MM.1S (cell line): ENCODE measurements at regions not wholly inside any gene's neighbourhood (a gene's known extent, or its start where the extent isn't known, plus 50 kb on each side); places are given as distances from the start of the nearest gene placed in this dataset.

Experiments used
- DNase-seq: peaks from one replicate; pipeline ENCODE4 v3.0.0-alpha.2; 2015
- H2AFZ ChIP-seq: fragments of 300-600 bp; sonication (generic); 2 replicates; pipeline ENCODE4 v1.6.0; 2016; ENCODE audit warnings: antibody characterized with exemption, low read length
- H3F3A ChIP-seq: fragments of 300-600 bp; sonication (generic); 2 replicates; pipeline ENCODE4 v1.6.1; 2016; ENCODE audit warnings: mild to moderate bottlenecking, antibody characterized with exemption, low read length, moderate library complexity, mixed read lengths; ENCODE audit not compliant: insufficient read depth
- H3K27ac ChIP-seq: fragments of 300-600 bp; sonication (generic); 2 replicates; pipeline ENCODE4 v1.5.1; 2016; ENCODE audit warnings: mild to moderate bottlenecking, low read length
- H3K27me3 ChIP-seq: fragments of 300-600 bp; sonication (generic); replicated peaks from 2 replicates; pipeline ENCODE4 v1.6.0; 2016; ENCODE audit warnings: low read length; ENCODE audit not compliant: insufficient read depth
- H3K36me3 ChIP-seq: fragments of 300-600 bp; sonication (generic); replicated peaks from 2 replicates; pipeline ENCODE4 v1.6.1; 2016; ENCODE audit warnings: mild to moderate bottlenecking, low read length, mixed read lengths; ENCODE audit not compliant: insufficient read depth
- H3K4me1 ChIP-seq: fragments of 300-600 bp; sonication (generic); 2 replicates; pipeline ENCODE4 v1.6.1; 2016; ENCODE audit warnings: low read length, mixed read lengths
- H3K4me2 ChIP-seq: fragments of 300-600 bp; sonication (generic); 2 replicates; pipeline ENCODE4 v1.6.0; 2016; ENCODE audit warnings: low read depth, low read length
- H3K4me3 ChIP-seq: fragments of 300-600 bp; sonication (generic); 2 replicates; pipeline ENCODE4 v1.5.1; 2016; ENCODE audit warnings: low read length, mixed read lengths
- H3K79me2 ChIP-seq: fragments of 300-600 bp; sonication (generic); 2 replicates; pipeline ENCODE4 v1.6.1; 2016; ENCODE audit warnings: mixed run types, low read length, mixed read lengths
- H3K9ac ChIP-seq: fragments of 300-600 bp; sonication (generic); 2 replicates; pipeline ENCODE4 v1.6.1; 2016; ENCODE audit warnings: low read length, mixed read lengths
- H3K9me2 ChIP-seq: fragments of 300-600 bp; sonication (generic); replicated peaks from 2 replicates; pipeline ENCODE4 v1.6.1; 2016; ENCODE audit warnings: mild to moderate bottlenecking, low read length, mixed read lengths; ENCODE audit not compliant: insufficient read depth
- H3K9me3 ChIP-seq: fragments of 300-600 bp; sonication (generic); replicated peaks from 2 replicates; pipeline ENCODE4 v1.6.1; 2016; ENCODE audit warnings: mild to moderate bottlenecking, low read length, mixed read lengths; ENCODE audit not compliant: insufficient read depth
- H4K20me1 ChIP-seq: fragments of 300-600 bp; sonication (generic); 2 replicates; pipeline ENCODE4 v1.6.1; 2016; ENCODE audit warnings: mild to moderate bottlenecking, low read length, moderate library complexity, mixed read lengths; ENCODE audit not compliant: insufficient read depth
- CTCF ChIP-seq: fragments of 300-600 bp; sonication (generic); IDR thresholded peaks from 2 replicates; pipeline ENCODE4 v1.5.1; 2016; ENCODE audit warnings: antibody characterized with exemption, low read length, mixed read lengths
- EZH2 ChIP-seq: fragments of 300-600 bp; sonication (generic); optimal IDR thresholded peaks from 2 replicates; pipeline ENCODE3; 2017; ENCODE audit warnings: low read depth, mild to moderate bottlenecking, antibody characterized with exemption, low read length, mixed read lengths
- EZH2phosphoT487 ChIP-seq: fragments of 300-600 bp; sonication (generic); IDR thresholded peaks from 2 replicates; pipeline ENCODE4 v1.6.1; 2018; ENCODE audit warnings: antibody characterized with exemption, low read length

- no peaks in the 10 kb centered on the region for H3K27me3 ChIP-seq
- no peaks in the 10 kb centered on the region for H3K9me2 ChIP-seq
- H3F3A ChIP-seq = no peaks in the 10 kb centered on the region
- H3K4me3 ChIP-seq = no peak overlapping the region
- H4K20me1 ChIP-seq = no peaks in the 10 kb centered on the region
- DNase-seq = no peak
- H3K36me3 ChIP-seq = no peaks in the 10 kb centered on the region
- no peaks in the 10 kb centered on the region for H3K4me1 ChIP-seq
- H3K79me2 ChIP-seq = no peaks in the 10 kb centered on the region
- no peak overlapping the region for H2AFZ ChIP-seq
- no peak overlapping the region for H3K27ac ChIP-seq
- TF ChIP-seq EZH2 (no peak), CTCF (no peak), EZH2phosphoT487 (no peak)
- no peak overlapping the region for H3K4me2 ChIP-seq
- no peaks in the 10 kb centered on the region for H3K9me3 ChIP-seq
- no peak overlapping the region for H3K9ac ChIP-seq
Measured at GRCh38 chr10:6320320-6321010, 117.7 kb downstream of the PFKFB3 start.

- DNase-seq = no peak
- H2AFZ ChIP-seq = no peak overlapping the region
- no peak for TF ChIP-seq EZH2
- TF ChIP-seq CTCF = no peak
- no peak for TF ChIP-seq EZH2phosphoT487
- H3K9me2 ChIP-seq = no peaks in the 10 kb centered on the region
- no peaks in the 10 kb centered on the region for H4K20me1 ChIP-seq
- no peaks in the 10 kb centered on the region for H3K4me1 ChIP-seq
- H3K36me3 ChIP-seq = no peaks in the 10 kb centered on the region
- H3K9me3 ChIP-seq = no peaks in the 10 kb centered on the region
- no peaks in the 10 kb centered on the region for H3K79me2 ChIP-seq
- no peak overlapping the region for H3K9ac ChIP-seq
- no peak overlapping the region for H3K4me2 ChIP-seq
- H3K4me3 ChIP-seq = no peak overlapping the region
- no peak overlapping the region for H3K27ac ChIP-seq
- no peaks in the 10 kb centered on the region for H3K27me3 ChIP-seq
- no peaks in the 10 kb centered on the region for H3F3A ChIP-seq
Measured at GRCh38 chr10:6321880-6322279, 119.1 kb downstream of the PFKFB3 start.

- no peaks in the 10 kb centered on the region for H3K4me1 ChIP-seq
- no peaks in the 10 kb centered on the region for H3K9me3 ChIP-seq
- H2AFZ ChIP-seq = no peak overlapping the region
- no peaks in the 10 kb centered on the region for H4K20me1 ChIP-seq
- DNase-seq = no peak
- no peak overlapping the region for H3K4me3 ChIP-seq
- no peaks in the 10 kb centered on the region for H3K9me2 ChIP-seq
- H3K79me2 ChIP-seq = no peaks in the 10 kb centered on the region
- H3K27ac ChIP-seq = no peak overlapping the region
- H3F3A ChIP-seq = no peaks in the 10 kb centered on the region
- H3K36me3 ChIP-seq = no peaks in the 10 kb centered on the region
- no peak overlapping the region for H3K9ac ChIP-seq
- no peak for TF ChIP-seq EZH2phosphoT487
- TF ChIP-seq EZH2 = no peak
- TF ChIP-seq CTCF = no peak
- no peak overlapping the region for H3K4me2 ChIP-seq
- no peaks in the 10 kb centered on the region for H3K27me3 ChIP-seq
Measured at GRCh38 chr10:6322805-6323204, 120.1 kb downstream of the PFKFB3 start.
